Activated CD8-positive, alpha-beta memory T cell treated with anti-CD3 and anti-CD28 coated beads, Interleukin-2, amount 50 U/mL, for 48 hours (primary cell): ENCODE measurements at regions not wholly inside any gene's neighbourhood (a gene's known extent, or its start where the extent isn't known, plus 50 kb on each side); places are given as distances from the start of the nearest gene placed in this dataset.
"Not testable (repeated sequence)": the region's sequence is repeated elsewhere in the genome, so short reads cannot be mapped to it uniquely, and the experiment has no call there.

Experiments used
- DNase-seq: peaks from one replicate; pipeline ENCODE4 v3.0.0-alpha.2; 2020

DNA sequence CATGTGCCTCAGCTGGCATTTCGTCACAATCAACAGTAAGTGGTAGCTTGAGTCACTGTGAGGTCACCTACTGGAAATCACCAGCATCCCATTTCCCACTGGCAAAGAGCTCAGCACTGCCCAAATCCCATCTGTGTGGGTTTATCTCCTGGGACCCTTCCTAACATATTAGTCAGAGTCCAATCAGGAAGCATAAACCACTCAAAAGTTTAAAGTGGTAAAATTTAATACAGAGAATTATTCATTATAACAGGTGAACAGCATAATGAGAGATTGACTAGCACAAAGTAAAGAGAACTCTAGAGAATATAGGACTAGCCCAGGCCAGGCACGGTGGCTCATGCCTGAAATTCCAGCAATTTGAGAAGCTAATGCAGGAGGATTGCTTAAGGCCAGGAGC lies 107.1 kb upstream of the TP53BP2 start:
- not testable (repeated sequence) for DNase-seq

DNA sequence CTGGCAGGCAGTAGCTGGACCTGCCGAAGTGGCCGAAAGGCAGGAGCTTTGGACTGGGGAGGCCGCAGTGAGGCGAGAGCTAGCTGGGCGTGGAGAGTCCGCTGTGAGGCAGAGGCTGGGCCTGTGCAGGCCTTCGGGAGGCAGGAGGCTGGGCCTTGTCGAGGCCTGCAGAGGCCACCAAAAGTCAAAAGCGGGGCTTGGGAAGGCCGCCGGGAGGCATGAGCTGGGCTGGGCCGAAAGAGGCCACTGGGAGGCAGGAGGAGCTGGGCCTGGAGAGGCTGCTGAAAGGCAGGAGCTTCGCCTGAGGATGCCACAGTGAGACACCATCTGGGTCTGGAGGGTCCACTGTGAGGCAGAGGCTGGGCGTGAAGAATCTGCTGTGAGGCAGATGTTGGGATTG lies 105.8 kb upstream of the TP53BP2 start:
- not testable (repeated sequence) for DNase-seq

DNA sequence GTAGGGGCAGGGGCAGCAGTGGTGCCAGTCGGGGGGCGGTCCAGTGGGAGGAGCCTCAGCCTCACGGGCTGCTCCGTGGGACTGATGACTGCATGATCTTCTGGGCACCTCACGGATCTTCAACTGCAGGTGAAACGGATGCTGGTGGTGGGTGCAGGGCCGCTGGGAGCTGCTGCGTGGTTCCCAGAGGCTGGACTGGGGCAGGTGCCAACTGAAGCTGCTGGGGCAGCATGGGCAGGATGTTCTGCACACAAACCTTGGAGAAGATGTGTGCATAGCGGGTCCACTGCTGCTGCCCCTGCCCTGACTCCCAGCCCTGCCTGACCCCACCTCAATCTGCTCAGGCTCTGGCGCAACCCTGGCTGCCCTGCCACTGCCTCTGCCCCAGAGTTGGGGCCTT lies 104.2 kb upstream of the TP53BP2 start:
- DNase-seq = not testable (repeated sequence)

DNA sequence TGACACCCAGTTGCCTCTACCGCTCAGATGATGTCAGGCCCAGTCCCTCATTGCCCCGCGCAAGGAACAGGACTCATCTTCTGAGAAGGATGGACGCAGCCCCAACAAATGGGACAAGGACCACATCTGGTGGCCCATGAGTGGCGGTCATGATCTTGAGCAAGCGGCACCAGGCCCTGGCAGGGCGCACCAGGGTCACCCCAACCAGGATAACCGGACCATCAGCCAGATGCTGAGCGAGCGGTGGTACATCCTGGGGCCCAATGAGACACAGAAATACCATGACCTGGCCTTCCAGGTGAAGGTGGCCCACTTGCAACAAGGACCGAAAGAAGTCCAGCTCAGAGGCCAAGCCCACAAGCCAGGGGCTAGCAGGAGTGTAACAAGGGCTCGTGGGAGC lies 102.3 kb upstream of the TP53BP2 start:
- DNase-seq = not testable (repeated sequence)

DNA sequence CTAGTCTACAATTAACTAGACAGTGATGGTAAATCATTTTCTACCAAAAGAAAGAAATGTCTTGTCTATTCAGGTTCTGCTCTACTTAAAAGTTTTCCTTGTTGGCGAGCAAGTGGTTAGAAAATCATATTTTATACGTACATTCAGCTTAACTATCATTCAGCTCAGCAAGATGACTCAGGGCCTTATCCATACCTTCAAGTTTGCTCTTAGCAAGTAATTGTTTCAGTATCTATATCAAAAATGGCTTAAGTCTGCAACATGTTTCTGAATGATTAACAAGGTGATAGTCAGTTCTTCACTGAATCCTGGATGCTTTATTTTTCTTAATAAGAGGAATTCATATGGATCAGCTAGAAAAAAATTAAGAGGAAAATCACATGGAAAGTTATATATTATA lies 90.8 kb upstream of the TP53BP2 start:
- not testable (repeated sequence) for DNase-seq

DNA sequence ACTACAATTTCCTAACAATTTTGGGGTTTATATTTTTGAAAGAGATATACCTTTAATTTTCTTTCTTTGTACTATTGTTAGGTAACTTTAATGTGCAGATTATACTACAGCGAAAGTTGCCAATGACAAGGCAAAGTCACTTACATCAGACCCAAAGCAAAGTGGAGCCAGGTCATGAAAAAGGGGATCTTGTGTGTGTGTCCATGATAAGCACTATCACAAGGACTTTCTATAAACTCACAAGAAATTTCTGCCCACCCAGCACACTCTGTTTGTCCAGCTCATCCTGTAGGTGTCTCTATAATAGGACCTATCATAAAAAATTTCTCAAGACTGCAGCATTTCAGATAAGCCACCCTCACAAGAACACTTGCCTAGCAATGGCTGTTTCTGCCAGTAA lies 85.7 kb upstream of the TP53BP2 start:
- not testable (repeated sequence) for DNase-seq

DNA sequence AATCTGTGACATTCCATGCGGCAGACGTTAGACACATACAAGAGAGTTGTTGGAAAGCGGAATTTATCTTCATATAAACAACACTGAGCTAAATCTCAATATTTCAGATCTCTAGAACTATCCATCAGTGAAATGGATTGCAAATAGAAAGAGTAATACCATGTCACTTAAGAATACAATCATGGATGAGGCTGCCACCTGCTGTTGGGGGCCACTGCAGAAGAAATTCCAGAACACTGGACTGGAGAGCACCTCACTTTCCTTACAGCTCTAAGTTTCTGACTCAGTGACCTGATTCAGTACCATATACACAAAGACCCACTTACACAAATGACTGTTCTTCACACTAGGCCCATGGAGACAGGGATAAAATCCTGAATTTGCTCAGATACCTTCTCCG lies 75.1 kb upstream of the TP53BP2 start:
- DNase-seq = not testable (repeated sequence)

DNA sequence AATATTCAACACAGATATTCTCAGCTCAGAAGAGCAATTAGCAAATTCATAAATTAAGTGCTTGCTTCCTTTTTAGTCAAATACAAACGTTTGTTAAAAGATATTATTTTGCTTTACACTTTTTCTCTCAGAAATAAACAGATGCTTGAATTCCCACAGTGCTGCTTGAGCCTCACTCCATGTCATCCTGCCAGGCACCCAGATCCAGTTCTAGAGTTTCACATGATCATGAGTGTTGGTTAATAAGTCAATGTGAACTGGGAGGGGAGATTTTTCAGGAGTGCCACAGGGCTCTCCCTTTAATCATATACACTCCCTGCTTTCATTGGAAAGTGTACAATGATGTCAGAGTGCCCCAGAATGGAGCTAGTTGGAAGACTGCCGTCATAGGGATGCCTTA lies 69.7 kb upstream of the TP53BP2 start:
- not testable (repeated sequence) for DNase-seq

DNA sequence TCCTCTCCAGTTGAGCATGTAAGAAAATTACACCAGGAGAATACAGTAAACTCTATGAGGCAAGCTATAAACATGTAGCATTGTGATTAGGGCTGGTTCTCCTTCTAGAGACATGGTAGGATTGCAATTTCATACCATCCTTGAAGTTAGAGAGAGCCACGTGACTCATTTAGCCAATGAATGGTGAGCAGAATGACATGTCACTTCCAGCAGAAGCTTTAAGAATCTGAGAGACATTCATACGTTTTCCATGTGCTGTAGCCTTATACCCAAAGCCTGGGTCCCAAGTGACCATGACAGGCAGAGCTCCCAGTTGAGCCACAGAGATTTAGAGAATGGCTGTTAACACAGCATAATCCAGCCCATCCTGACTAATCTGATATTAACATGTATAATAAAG lies 68.0 kb upstream of the TP53BP2 start:
- DNase-seq = not testable (repeated sequence)

DNA sequence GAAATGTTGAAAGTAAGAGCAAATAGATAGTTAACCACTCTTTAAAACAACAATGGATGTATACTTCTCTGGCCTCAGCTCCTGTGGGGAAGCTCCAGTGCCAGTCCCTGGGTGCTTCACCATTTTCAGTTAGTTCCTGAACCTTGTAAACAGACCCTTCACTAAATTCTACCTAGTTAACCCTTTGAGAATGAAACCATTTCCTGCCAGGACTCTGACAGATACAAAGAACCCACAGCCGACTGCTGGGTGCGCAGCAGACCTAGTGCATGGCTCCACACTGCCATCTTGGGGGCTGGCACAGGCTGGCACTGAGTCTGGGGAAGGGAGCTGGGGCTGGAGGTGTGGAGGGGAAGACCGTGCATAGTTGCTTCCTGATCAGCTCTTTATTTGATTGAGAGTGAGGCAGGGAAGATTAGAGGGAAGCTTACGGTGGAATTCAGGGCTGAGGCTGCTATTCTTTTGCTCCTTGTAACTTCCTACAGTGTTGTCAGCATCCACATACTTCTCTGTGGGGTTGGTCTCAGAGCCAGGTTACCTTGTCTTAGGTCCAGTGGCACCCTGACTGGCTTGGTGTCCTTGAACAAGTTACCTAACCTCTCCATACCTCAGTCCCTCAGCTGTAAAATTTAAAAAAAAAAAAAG lies 62.3 kb upstream of the TP53BP2 start:
- not testable (repeated sequence) for DNase-seq

DNA sequence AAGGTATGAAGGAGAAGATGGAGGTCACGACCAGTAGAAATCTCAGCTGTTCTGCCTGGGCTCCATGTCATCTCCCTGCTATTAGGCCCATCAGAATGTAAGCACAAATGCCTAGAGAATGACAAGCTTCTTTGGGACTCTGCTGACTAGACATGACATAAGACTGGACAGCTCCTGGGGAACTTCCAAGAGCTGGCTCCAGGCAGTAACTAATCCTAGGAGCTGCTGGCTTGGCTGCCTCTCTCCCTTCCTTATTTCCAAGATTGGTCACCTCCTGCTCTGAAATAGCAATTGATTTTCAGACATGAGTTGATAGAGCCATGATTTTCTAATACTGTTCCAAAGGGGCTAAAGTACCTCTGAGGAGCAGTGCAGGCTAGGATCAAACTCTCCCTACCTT lies 57.5 kb upstream of the TP53BP2 start:
- DNase-seq = not testable (repeated sequence)

DNA sequence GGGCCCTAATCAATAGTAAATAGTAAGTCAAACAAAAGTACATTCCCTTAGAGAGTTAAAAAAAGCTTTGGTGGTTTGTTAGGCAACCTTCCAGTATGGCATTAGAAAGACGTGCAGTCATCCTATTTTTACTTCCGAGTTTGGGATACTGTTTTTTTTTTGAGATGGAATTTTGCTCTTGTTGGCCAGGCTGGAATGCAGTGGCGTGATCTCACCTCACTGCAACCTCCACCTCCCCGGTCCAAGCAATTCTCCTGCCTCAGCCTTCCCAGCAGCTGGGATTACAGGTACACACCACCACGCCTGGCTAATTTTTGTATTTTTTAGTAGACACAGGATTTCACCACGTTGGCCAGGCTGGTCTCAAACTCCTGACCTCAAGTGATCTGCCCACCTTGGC lies 54.0 kb upstream of the TP53BP2 start:
- not testable (repeated sequence) for DNase-seq

DNA sequence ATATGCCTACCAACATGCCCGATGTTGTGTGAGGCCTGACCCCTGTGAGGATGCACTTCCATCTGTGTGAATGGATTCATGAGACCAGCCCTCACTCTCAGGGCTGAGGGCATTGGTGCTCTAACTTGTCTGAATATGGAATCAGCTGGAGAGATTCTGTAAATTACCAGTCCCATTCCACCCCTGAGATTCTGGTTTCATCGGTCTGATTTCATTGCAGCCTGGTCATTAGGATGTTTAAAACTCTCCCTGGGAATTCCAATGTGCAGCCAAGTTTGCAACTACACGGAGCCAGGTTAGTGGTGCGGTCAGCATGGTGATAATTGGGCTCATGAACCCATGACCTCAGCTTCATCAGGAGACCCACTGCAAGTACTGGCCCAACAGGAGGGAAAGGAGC lies 51.4 kb upstream of the TP53BP2 start:
- not testable (repeated sequence) for DNase-seq

DNA sequence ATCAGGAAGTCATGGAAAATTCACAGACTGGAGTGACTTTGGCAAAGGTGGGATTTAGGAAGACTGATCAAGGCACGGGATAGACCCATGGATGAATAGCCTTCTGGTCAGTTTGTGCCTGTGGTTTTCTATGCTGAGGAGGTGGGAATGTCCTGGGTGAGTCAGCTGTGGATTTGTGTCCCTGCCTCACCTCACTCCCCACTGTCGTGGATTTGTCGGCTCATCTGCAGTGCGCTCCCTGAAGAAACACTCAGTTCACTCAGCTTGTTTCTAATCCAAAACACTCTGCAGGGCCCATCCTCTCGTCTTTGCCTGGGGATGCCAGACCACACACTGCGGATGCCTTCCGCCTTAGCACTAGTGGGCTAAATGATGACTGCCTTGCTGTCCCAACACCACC lies 50.2 kb upstream of the TP53BP2 start:
- not testable (repeated sequence) for DNase-seq
